GM23338 (cell line): ENCODE measurements at regions not wholly inside any gene's neighbourhood (a gene's known extent, or its start where the extent isn't known, plus 50 kb on each side); places are given as distances from the start of the nearest gene placed in this dataset.

Experiments used
- ATAC-seq: fragments of 200-7000 bp; cut with Tn5 transposase; 3 replicates; pipeline ENCODE4 v1.9.1; 2020
- DNase-seq: peaks from one replicate; pipeline ENCODE4 v3.0.0-alpha.2; 2015; ENCODE audit warnings: low spot score
- H2AFZ ChIP-seq: fragments of 200-600 bp; sonication (generic); 2 replicates; pipeline ENCODE4 v1.8.0; 2016; ENCODE audit warnings: antibody characterized with exemption, mild to moderate bottlenecking, moderate library complexity
- H3F3A ChIP-seq: fragments of 200-600 bp; sonication (generic); replicated peaks from 2 replicates; pipeline ENCODE4 v1.8.0; 2017; ENCODE audit warnings: antibody characterized with exemption, mixed run types, low read depth
- H3K27ac ChIP-seq: fragments of 200-600 bp; sonication (generic); 2 replicates; pipeline ENCODE4 v1.6.1; 2016; ENCODE audit warnings: low read depth
- H3K27me3 ChIP-seq: fragments of 200-600 bp; sonication (generic); 2 replicates; pipeline ENCODE4 v1.8.0; 2016; ENCODE audit warnings: mild to moderate bottlenecking, mixed run types, moderate library complexity; ENCODE audit not compliant: insufficient read depth
- H3K36me3 ChIP-seq: fragments of 200-600 bp; sonication (generic); 2 replicates; pipeline ENCODE4 v1.8.0; 2016; ENCODE audit warnings: mild to moderate bottlenecking; ENCODE audit not compliant: insufficient read depth
- H3K4me1 ChIP-seq: fragments of 200-600 bp; sonication (generic); 2 replicates; pipeline ENCODE4 v1.8.0; 2016; ENCODE audit warnings: mild to moderate bottlenecking, moderate library complexity; ENCODE audit not compliant: insufficient read depth
- H3K4me2 ChIP-seq: fragments of 200-600 bp; sonication (generic); 2 replicates; pipeline ENCODE4 v1.7.1; 2017; ENCODE audit warnings: mixed run types
- H3K4me3 ChIP-seq: fragments of 200-600 bp; sonication (generic); 2 replicates; pipeline ENCODE4 v1.6.1; 2016; ENCODE audit warnings: mixed run types
- H3K79me2 ChIP-seq: fragments of 200-600 bp; sonication (generic); replicated peaks from 2 replicates; pipeline ENCODE4 v1.8.0; 2017; ENCODE audit warnings: mild to moderate bottlenecking; ENCODE audit not compliant: insufficient read depth
- H3K9me2 ChIP-seq: fragments of 200-600 bp; sonication (generic); 2 replicates; pipeline ENCODE4 v1.8.0; 2017; ENCODE audit not compliant: insufficient read depth
- H4K20me1 ChIP-seq: fragments of 200-600 bp; sonication (generic); replicated peaks from 2 replicates; pipeline ENCODE4 v1.8.0; 2017; ENCODE audit warnings: mild to moderate bottlenecking; ENCODE audit not compliant: insufficient read depth
- H3K27ac Mint-ChIP-seq: 2 replicates; pipeline ENCODE4 v1.8.0; 2020; ENCODE audit warnings: inconsistent platforms, mild to moderate bottlenecking, moderate library complexity, mixed read lengths
- H3K27me3 Mint-ChIP-seq: 3 replicates; pipeline ENCODE4 v1.8.0; 2022; ENCODE audit warnings: low read depth, mild to moderate bottlenecking, moderate library complexity, mixed read lengths, inconsistent platforms; ENCODE audit not compliant: insufficient read depth, poor library complexity
- H3K36me3 Mint-ChIP-seq: 3 replicates; pipeline ENCODE4 v1.8.0; 2021; ENCODE audit warnings: low read depth, mild to moderate bottlenecking, inconsistent platforms, moderate library complexity, mixed read lengths
- H3K4me1 Mint-ChIP-seq: 3 replicates; pipeline ENCODE4 v1.8.0; 2020; ENCODE audit warnings: mild to moderate bottlenecking, inconsistent platforms, mixed read lengths
- H3K4me3 Mint-ChIP-seq: 3 replicates; pipeline ENCODE4 v1.8.0; 2021; ENCODE audit warnings: moderate library complexity, mild to moderate bottlenecking, inconsistent platforms, mixed read lengths
- H3K9me3 Mint-ChIP-seq: 3 replicates; pipeline ENCODE4 v1.8.0; 2020; ENCODE audit warnings: moderate library complexity, mild to moderate bottlenecking, inconsistent platforms, mixed read lengths
- EZH2 ChIP-seq: fragments of 200-600 bp; sonication (generic); IDR thresholded peaks from one replicate; pipeline ENCODE4 v1.8.0; 2017; ENCODE audit warnings: antibody characterized with exemption, mild to moderate bottlenecking, low read depth; ENCODE audit not compliant: unreplicated experiment
- EZH2phosphoT487 ChIP-seq: fragments of 200-600 bp; sonication (generic); IDR thresholded peaks from one replicate; pipeline ENCODE4 v1.8.1; 2018; ENCODE audit warnings: antibody characterized with exemption; ENCODE audit not compliant: unreplicated experiment
- NANOG ChIP-seq: IDR thresholded peaks from 2 replicates; pipeline ENCODE4 v1.6.1; 2016; ENCODE audit warnings: antibody characterized with exemption, borderline replicate concordance
- REST ChIP-seq: IDR thresholded peaks from one replicate; pipeline ENCODE4 v1.6.1; 2018; ENCODE audit warnings: antibody characterized with exemption; ENCODE audit not compliant: unreplicated experiment
- ZNF462 ChIP-seq: fragments of 250-450 bp; sonication (Bioruptor Pico); IDR thresholded peaks from 2 replicates; pipeline ENCODE4 v1.5.0; 2020; ENCODE audit warnings: mild to moderate bottlenecking, moderate library complexity

- TF ChIP-seq ZNF462 (CRISPR knock-in tag): no peak
- TF ChIP-seq EZH2: no peak
- no peak for TF ChIP-seq NANOG
- TF ChIP-seq REST: no peak
Observed at GRCh38 chr16:65671071-65671470, 549.2 kb upstream of the CDH11 start (continued).

GRCh38 chr16:65668064-65668595 is 546.3 kb upstream of the CDH11 start:
- no peaks in the 10 kb centered on the region for H3K27me3 Mint-ChIP-seq
- peaks cover 7% of the 10 kb centered on the region for H3K4me1 ChIP-seq
- H3K27me3 ChIP-seq: no peaks in the 10 kb centered on the region
- peaks cover 4% of the 10 kb centered on the region; the same call in 1 of the 3 replicates for H3K36me3 Mint-ChIP-seq
- no peak overlapping the region for H3K4me3 ChIP-seq
- no peaks in the 10 kb centered on the region for H3K36me3 ChIP-seq
- H3K4me1 Mint-ChIP-seq: peaks cover 13% of the 10 kb centered on the region
- no peak overlapping the region for H3K4me3 Mint-ChIP-seq
- H3K9me3 Mint-ChIP-seq: peaks cover 18% of the 10 kb centered on the region
- DNase-seq: no peak
- peaks cover 3% of the 10 kb centered on the region; the same call in 1 of the 2 replicates for H3K9me2 ChIP-seq
- no peak overlapping the region for H3K4me2 ChIP-seq
- no peak for ATAC-seq
- H4K20me1 ChIP-seq: no peaks in the 10 kb centered on the region
- no peaks in the 10 kb centered on the region for H3K79me2 ChIP-seq
- H3F3A ChIP-seq: no peaks in the 10 kb centered on the region
- no peak overlapping the region for H2AFZ ChIP-seq
- H3K27ac ChIP-seq: no peak overlapping the region
- H3K27ac Mint-ChIP-seq: no peak overlapping the region
- no peak for TF ChIP-seq ZNF462 (CRISPR knock-in tag)
- no peak for TF ChIP-seq EZH2phosphoT487
